HAP-1 (cell line): ENCODE measurements at regions not wholly inside any gene's neighbourhood (a gene's known extent, or its start where the extent isn't known, plus 50 kb on each side); places are given as distances from the start of the nearest gene placed in this dataset.
"Not testable (repeated sequence)": the region's sequence is repeated elsewhere in the genome, so short reads cannot be mapped to it uniquely, and the experiment has no call there.

ENCODE experiments used
- DNase-seq, 2 experiments: peaks; one replicate each; pipeline ENCODE4 v3.0.0-alpha.2; 2016 to 2020; ENCODE audit warnings: low spot score in 2 of 2
- H3K27me3 ChIP-seq: fragments of 250-450 bp; sonication (Bioruptor Pico); 2 replicates; pipeline ENCODE4 v1.5.1; 2020; ENCODE audit warnings: low read depth, mild to moderate bottlenecking, moderate library complexity
- H3K36me3 ChIP-seq: fragments of 250-450 bp; sonication (Bioruptor Pico); replicated peaks from 2 replicates; pipeline ENCODE4 v1.5.1; 2020; ENCODE audit warnings: mild to moderate bottlenecking
- H3K4me1 ChIP-seq: fragments of 250-450 bp; sonication (Bioruptor Pico); 2 replicates; pipeline ENCODE4 v1.5.1; 2020; ENCODE audit warnings: mild to moderate bottlenecking
- H3K4me3 ChIP-seq: fragments of 250-450 bp; sonication (Bioruptor Pico); 2 replicates; pipeline ENCODE4 v1.5.1; 2020; ENCODE audit warnings: mild to moderate bottlenecking, moderate library complexity
- H3K9me3 ChIP-seq: fragments of 250-450 bp; sonication (Bioruptor Pico); 2 replicates; pipeline ENCODE4 v1.5.1; 2020; ENCODE audit warnings: mild to moderate bottlenecking, moderate library complexity
- in situ Hi-C: fragments of 300-500 bp; cut with MboI; formaldehyde crosslinking; loops from 3 replicates; pipeline ENCODE4 v1.14.3; 2020; ENCODE audit warnings: low sequenced_read_pairs, inconsistent platforms, mixed read lengths

DNA sequence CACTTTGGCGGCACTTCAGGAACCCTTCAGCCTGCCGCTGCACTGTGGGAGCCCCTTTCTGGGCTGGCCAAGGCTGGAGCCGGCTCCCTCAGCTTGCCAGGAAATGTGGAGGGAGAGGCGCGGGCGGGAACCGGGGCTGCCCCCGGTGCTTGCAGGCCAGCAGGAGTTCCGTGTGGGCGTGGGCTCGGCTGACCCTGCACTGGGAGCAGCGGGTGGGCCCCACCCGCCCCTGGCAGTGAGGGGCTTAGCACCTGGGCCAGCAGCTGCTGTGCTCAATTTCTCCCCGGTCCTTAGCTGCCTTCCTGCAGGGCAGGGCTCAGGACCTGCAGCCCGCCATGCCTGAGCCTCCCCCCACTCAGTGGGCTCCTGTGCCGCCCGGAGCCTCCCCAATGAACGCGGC, 196.8 kb upstream of the ADAMTS3 start:
- H3K4me1 ChIP-seq, H3K4me3 ChIP-seq, DNase-seq, H3K27me3 ChIP-seq, H3K9me3 ChIP-seq, in situ Hi-C loops, H3K36me3 ChIP-seq: not testable (repeated sequence)

DNA sequence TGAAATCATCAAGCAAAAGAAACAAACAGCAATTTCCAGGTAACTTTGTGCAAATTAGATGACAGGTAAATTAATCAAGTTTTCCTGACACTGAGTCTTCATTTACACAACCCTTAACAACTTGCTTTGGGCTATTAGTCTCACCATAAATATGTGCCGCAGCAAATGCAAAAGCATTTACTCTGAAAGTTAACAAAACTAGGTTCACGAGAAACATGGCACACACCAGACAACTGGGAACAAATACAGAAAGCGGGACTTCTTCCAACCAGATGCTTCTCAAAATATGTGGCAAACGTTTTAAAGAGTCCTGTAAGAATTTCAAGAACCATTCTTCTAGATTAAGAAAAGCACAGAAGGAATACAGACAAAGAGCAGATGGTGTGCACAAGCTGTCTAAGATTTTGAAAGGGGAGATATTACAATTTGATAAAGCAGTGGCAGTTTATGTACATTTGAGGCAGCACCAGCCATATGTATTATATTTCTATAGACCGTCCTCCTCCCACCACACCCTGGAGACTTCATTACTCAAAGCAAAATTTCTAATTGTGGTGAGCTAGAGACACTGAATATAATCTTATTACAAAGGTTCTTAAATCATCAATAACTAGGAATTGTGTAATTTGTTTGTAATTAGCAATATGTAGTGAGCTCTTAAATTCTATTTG, 192.5 kb upstream of the ADAMTS3 start:
- in situ Hi-C loops, result no loop called here
- no peaks in the 10 kb centered on the region for H3K36me3 ChIP-seq
- no peak overlapping the region for H3K4me3 ChIP-seq
- H3K4me1 ChIP-seq, result no peaks in the 10 kb centered on the region
- no peaks in the 10 kb centered on the region for H3K9me3 ChIP-seq
- no peak for DNase-seq
- H3K27me3 ChIP-seq, result no peaks in the 10 kb centered on the region

DNA sequence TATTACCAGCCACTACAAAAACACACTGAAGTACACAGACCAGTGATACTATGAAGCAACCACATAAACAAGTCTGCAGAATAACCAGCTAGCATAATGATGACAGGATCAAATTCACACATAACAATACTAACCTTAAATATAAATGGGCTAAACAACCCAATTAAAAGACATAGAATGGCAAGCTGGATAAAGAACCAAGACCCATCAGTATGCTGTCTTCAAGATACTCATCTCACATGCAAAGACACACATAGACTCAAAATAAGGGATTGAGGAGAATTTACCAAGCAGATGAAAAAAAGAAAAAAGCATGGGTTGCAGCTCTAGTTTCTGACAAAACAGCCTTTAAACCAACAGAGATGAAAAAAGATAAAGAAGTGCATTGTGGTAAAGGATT, 184.4 kb upstream of the ADAMTS3 start:
- DNase-seq, H3K4me1 ChIP-seq, H3K9me3 ChIP-seq, in situ Hi-C loops, H3K27me3 ChIP-seq, H3K4me3 ChIP-seq, H3K36me3 ChIP-seq: not testable (repeated sequence)

DNA sequence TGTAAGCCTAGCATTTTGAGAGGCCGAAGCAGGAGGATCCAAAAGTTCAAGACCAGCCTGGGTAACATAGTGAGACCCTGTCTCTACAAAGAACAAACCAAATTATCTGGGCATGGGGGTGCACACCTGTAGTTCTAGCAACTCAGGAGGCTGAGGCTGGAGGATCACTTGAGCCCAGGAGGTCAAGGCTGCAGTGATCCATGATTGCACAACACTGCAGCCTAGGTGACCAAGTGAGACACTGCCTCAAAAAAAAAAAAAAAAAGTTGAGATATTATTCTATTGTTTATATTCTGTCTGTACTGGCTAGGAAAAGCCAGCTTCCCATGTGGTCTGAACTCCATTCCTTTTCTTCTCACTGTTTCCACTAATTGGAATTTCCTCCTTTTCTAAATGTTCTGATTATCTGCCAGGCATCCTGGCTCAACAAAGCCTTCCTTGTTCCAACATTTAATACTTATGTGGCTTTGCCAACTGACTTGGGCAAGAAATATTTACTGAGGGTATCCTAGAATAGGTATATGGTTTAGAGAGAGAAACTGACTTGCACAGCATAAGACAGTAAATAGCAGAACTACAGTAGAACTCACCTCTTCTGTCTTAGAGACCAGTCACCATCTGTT, 175.2 kb upstream of the ADAMTS3 start:
- H3K4me3 ChIP-seq, result no peak overlapping the region
- no peaks in the 10 kb centered on the region for H3K9me3 ChIP-seq
- DNase-seq, result no peak
- H3K27me3 ChIP-seq, result no peaks in the 10 kb centered on the region
- H3K4me1 ChIP-seq, result no peaks in the 10 kb centered on the region
- no peaks in the 10 kb centered on the region for H3K36me3 ChIP-seq
- in situ Hi-C loops, result no loop called here

- Histone ChIP-seq H3K9me3 (no peaks in the 10 kb centered on the region), H3K4me1 (no peaks in the 10 kb centered on the region), H3K36me3 (no peaks in the 10 kb centered on the region), H3K4me3 (no peak overlapping the region), H3K27me3 (no peaks in the 10 kb centered on the region)
- no peak for DNase-seq
- in situ Hi-C loops, result no loop called here
Observed at GRCh38 chr4:72743078-72743477, 174.1 kb upstream of the ADAMTS3 start.

GRCh38 chr4:72715299-72715698, 146.3 kb upstream of the ADAMTS3 start:
- H3K27me3 ChIP-seq, result no peaks in the 10 kb centered on the region
- H3K9me3 ChIP-seq, result no peaks in the 10 kb centered on the region
- in situ Hi-C loops, result no loop called here
- H3K4me1 ChIP-seq, result no peaks in the 10 kb centered on the region
- H3K36me3 ChIP-seq, result no peaks in the 10 kb centered on the region
- H3K4me3 ChIP-seq, result no peak overlapping the region
- DNase-seq, result no peak

DNA sequence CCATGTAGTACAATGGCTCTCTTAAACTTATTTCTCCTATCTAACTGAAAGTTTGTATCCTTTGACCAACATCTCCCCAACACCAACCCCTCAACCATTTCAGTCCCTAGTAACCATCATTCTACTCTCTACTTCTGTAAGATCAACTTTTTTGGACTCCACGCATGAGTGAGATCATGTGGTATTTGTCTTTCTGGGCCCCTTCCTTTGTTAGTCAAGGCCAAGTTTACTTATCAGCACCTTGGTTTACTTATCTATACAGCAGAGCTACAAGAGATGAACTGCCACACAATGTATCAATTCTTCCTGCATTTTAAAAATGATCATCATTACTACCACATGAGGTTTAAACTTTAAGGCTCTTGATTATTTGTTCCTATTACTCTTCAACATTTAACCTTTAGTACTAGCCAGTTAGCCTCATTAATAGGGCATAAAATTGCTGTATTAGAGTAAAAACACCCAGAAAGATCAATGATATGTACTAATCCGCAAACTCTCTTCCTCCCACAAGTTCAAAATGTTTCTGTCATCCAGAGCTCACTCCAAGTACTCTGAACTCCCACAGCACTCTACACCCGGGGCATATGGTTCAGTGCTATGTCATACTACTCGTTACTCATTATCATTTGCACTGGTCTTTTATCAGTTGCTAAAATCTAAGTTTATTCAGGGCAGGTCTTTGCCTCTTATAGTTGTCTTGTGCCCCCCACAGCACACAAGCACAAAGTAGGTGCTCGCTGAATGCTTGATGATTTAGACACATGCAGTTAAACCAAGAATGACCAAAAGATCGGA, 145.7 kb upstream of the ADAMTS3 start:
- in situ Hi-C loops, result no loop called here

DNA sequence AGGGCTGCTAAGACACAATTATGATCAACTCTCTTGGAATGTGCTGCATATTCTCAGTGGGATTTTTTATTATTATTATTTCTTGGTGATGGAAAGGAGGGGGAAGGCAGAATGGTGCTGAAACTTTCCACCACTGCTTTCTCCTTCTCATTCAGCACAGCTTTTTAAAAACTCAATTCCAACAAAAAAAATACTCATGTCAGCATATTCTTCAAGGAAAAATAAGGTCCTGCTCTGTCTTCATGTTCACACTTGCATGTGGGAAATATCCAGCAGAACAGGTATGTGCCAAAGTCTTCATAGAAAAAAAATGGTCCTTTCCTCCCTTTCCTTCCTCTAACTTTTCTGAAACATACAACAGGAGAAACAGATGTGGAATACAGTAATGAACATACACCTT, 144.0 kb upstream of the ADAMTS3 start:
- no peak overlapping the region for H3K4me3 ChIP-seq
- no peaks in the 10 kb centered on the region for H3K27me3 ChIP-seq
- H3K9me3 ChIP-seq, result no peaks in the 10 kb centered on the region
- H3K4me1 ChIP-seq, result no peaks in the 10 kb centered on the region
- DNase-seq, result no peak
- no peaks in the 10 kb centered on the region for H3K36me3 ChIP-seq
- in situ Hi-C loops, result no loop called here

More for the DNA sequence above, 145.7 kb upstream of the ADAMTS3 start:
- DNase-seq, result no peak
- Histone ChIP-seq H3K4me1 (no peaks in the 10 kb centered on the region), H3K4me3 (no peak overlapping the region), H3K36me3 (no peaks in the 10 kb centered on the region), H3K9me3 (no peaks in the 10 kb centered on the region), H3K27me3 (no peaks in the 10 kb centered on the region)

GRCh38 chr4:72709475-72709874, 140.5 kb upstream of the ADAMTS3 start:
- no peaks in the 10 kb centered on the region for H3K9me3 ChIP-seq
- DNase-seq, result no peak
- H3K4me1 ChIP-seq, result no peaks in the 10 kb centered on the region
- no peaks in the 10 kb centered on the region for H3K36me3 ChIP-seq
- in situ Hi-C loops, result no loop called here
- H3K4me3 ChIP-seq, result no peak overlapping the region
- H3K27me3 ChIP-seq, result no peaks in the 10 kb centered on the region

GRCh38 chr4:72706684-72707083, 137.7 kb upstream of the ADAMTS3 start:
- no peaks in the 10 kb centered on the region for H3K4me1 ChIP-seq
- no peaks in the 10 kb centered on the region for H3K36me3 ChIP-seq
- no peak overlapping the region for H3K4me3 ChIP-seq
- H3K9me3 ChIP-seq, result no peaks in the 10 kb centered on the region
- in situ Hi-C loops, result no loop called here
- H3K27me3 ChIP-seq, result no peaks in the 10 kb centered on the region
- DNase-seq, result no peak

DNA sequence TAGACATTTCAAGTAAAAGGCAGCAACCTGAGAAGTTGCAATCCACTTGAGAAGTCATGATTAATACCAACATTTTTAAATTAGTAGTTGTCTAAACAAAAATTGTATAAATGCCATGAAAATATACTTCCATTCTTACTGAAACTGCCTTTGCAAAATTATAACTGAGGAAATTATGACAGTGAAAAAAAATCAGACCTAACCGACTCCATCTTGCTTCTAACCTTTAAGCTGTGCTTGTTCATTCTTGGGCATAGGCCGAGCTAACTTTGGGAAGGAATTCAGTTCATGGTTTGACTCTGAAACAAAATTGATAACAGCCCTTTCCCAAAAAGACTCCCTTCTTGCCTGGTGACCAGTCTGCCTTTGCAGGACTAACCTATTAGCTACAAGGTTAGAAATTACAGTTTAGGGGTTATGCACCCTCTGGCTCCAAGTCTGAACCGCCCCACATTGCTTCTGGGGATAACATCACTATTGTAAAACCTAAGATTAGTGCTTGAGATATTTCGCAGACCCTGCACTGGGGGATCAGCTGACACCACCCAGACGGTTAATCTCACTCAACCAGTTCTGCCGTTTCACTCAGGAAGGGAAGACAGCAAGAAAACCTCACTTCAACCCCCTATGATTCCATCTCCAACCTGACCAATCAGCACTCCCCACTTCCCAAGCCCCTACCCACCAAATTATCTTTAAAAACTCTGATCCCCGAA, 136.1 kb upstream of the ADAMTS3 start:
- DNase-seq, in situ Hi-C loops, H3K9me3 ChIP-seq: not testable (repeated sequence)

GRCh38 chr4:72702948-72703347, 133.9 kb upstream of the ADAMTS3 start:
- Histone ChIP-seq H3K4me1 (no peaks in the 10 kb centered on the region), H3K27me3 (no peaks in the 10 kb centered on the region), H3K4me3 (no peak overlapping the region), H3K36me3 (no peaks in the 10 kb centered on the region), H3K9me3 (no peaks in the 10 kb centered on the region)
- no peak for DNase-seq
- in situ Hi-C loops, result no loop called here

More for the DNA sequence above, 136.1 kb upstream of the ADAMTS3 start:
- H3K36me3 ChIP-seq, H3K27me3 ChIP-seq, H3K4me3 ChIP-seq, H3K4me1 ChIP-seq: not testable (repeated sequence)

- no peaks in the 10 kb centered on the region for H3K36me3 ChIP-seq
- peak; percentile 28 to 47 for DNase-seq
- in situ Hi-C loops, result no loop called here
Observed at GRCh38 chr4:72701987-72702819, 133.2 kb upstream of the ADAMTS3 start.

More at GRCh38 chr4:72701987-72702819, 133.2 kb upstream of the ADAMTS3 start:
- peak overlapping the region; percentile 22 for H3K4me3 ChIP-seq
- H3K27me3 ChIP-seq, result no peaks in the 10 kb centered on the region
- no peaks in the 10 kb centered on the region for H3K9me3 ChIP-seq
- no peaks in the 10 kb centered on the region for H3K4me1 ChIP-seq
